Caco-2 (cell line): ENCODE measurements at regions not wholly inside any gene's neighbourhood (a gene's known extent, or its start where the extent isn't known, plus 50 kb on each side); places are given as distances from the start of the nearest gene placed in this dataset.

ENCODE experiments used
- BruUV-seq: library from RNA; stranded (reverse); fragments of 400-500 nt; replicated peaks from 2 replicates; lab custom pipeline; 2021; lab: Mats Ljungman, UMichigan
- CTCF ChIA-PET: fragments of 300-600 bp; sonication (Branson Sonifier 250); formaldehyde crosslinking; loops from one replicate; lab custom pipeline; 2022; ENCODE audit warnings: antibody characterized with exemption; lab: Charles Lee
- POLR2A ChIA-PET: fragments of 300-600 bp; sonication (Branson Sonifier 250); formaldehyde crosslinking; loops from one replicate; lab custom pipeline; 2022; ENCODE audit warnings: antibody characterized with exemption; lab: Charles Lee
- DNase-seq, 2 experiments: peaks; one replicate each; pipeline versions ENCODE4 v3.0.0 to v3.0.0-alpha.2; 2020 to 2022
- H3K27me3 ChIP-seq: replicated peaks from 2 replicates; pipeline ENCODE4 v1.6.0; 2011; ENCODE audit warnings: low read length; ENCODE audit not compliant: control insufficient read depth, insufficient read depth
- H3K36me3 ChIP-seq: 2 replicates; pipeline ENCODE4 v1.5.1; 2011; ENCODE audit warnings: low read length; ENCODE audit not compliant: control insufficient read depth, insufficient read depth
- H3K4me1 ChIP-seq: fragments of 250-450 bp; sonication (Bioruptor Pico); 2 replicates; pipeline ENCODE4 v1.5.1; 2020; ENCODE audit warnings: mild to moderate bottlenecking
- H3K4me3 ChIP-seq: 2 replicates; pipeline ENCODE4 v1.5.1; 2011; ENCODE audit warnings: low read depth, mild to moderate bottlenecking, control low read depth, low read length
- H3K9me3 ChIP-seq: fragments of 250-450 bp; sonication (Bioruptor Pico); 2 replicates; pipeline ENCODE4 v1.5.1; 2020; ENCODE audit warnings: mild to moderate bottlenecking, moderate library complexity
- H3K27ac Mint-ChIP-seq: one replicate; pipeline ENCODE4 v1.8.0; 2022; ENCODE audit warnings: mixed read lengths; ENCODE audit not compliant: unreplicated experiment
- H3K27me3 Mint-ChIP-seq: one replicate; pipeline ENCODE4 v1.8.0; 2022; ENCODE audit warnings: mixed read lengths; ENCODE audit not compliant: insufficient read depth, unreplicated experiment
- H3K36me3 Mint-ChIP-seq: one replicate; pipeline ENCODE4 v1.8.0; 2022; ENCODE audit warnings: mild to moderate bottlenecking, mixed read lengths; ENCODE audit not compliant: insufficient read depth, unreplicated experiment
- H3K4me1 Mint-ChIP-seq: one replicate; pipeline ENCODE4 v1.8.0; 2022; ENCODE audit warnings: low read depth, mixed read lengths; ENCODE audit not compliant: unreplicated experiment
- H3K4me3 Mint-ChIP-seq: one replicate; pipeline ENCODE4 v1.8.0; 2022; ENCODE audit warnings: mild to moderate bottlenecking, moderate library complexity, mixed read lengths; ENCODE audit not compliant: unreplicated experiment
- H3K9me3 Mint-ChIP-seq: one replicate; pipeline ENCODE4 v1.8.0; 2022; ENCODE audit warnings: mixed read lengths; ENCODE audit not compliant: unreplicated experiment
- intact Hi-C: fragments of 100-400 bp; cut with micrococcal nuclease; formaldehyde crosslinking; loops from one replicate; pipeline ENCODE4 v1.10.0; 2022; ENCODE audit not compliant: unreplicated experiment
- TF ChIP-seq, protein P1 (sequence below), 2 experiments: fragments of 200-600 bp in 1 of 2; IDR thresholded peaks; 1 replicate in 1 of 2; 2 replicates in 1 of 2; pipeline versions ENCODE4 v1.5.1 to v1.8.0; 2011 to 2022; ENCODE audit warnings: antibody characterized with exemption in 1 of 2, control low read depth in 1 of 2, inconsistent platforms in 1 of 2, low read depth in 1 of 2, low read length in 1 of 2, mild to moderate bottlenecking in 1 of 2, moderate library complexity in 1 of 2; ENCODE audit not compliant: insufficient read depth in 1 of 2, severe bottlenecking in 1 of 2, unreplicated experiment in 1 of 2

- Histone ChIP-seq H3K9me3 (no peaks in the 10 kb centered on the region), H3K4me3 (no peak overlapping the region), H3K4me1 (no peaks in the 10 kb centered on the region), H3K27me3 (no peaks in the 10 kb centered on the region), H3K36me3 (no peaks in the 10 kb centered on the region)
- H3K36me3 Mint-ChIP-seq, result no peaks in the 10 kb centered on the region
- DNase-seq, result no peak
- no peak overlapping the region for H3K27ac Mint-ChIP-seq
- intact Hi-C loops, result no loop called here
- no peaks in the 10 kb centered on the region for H3K4me1 Mint-ChIP-seq
- TF ChIP-seq, protein P1, sequence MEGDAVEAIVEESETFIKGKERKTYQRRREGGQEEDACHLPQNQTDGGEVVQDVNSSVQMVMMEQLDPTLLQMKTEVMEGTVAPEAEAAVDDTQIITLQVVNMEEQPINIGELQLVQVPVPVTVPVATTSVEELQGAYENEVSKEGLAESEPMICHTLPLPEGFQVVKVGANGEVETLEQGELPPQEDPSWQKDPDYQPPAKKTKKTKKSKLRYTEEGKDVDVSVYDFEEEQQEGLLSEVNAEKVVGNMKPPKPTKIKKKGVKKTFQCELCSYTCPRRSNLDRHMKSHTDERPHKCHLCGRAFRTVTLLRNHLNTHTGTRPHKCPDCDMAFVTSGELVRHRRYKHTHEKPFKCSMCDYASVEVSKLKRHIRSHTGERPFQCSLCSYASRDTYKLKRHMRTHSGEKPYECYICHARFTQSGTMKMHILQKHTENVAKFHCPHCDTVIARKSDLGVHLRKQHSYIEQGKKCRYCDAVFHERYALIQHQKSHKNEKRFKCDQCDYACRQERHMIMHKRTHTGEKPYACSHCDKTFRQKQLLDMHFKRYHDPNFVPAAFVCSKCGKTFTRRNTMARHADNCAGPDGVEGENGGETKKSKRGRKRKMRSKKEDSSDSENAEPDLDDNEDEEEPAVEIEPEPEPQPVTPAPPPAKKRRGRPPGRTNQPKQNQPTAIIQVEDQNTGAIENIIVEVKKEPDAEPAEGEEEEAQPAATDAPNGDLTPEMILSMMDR (IDR thresholded peaks at IDR 0.05; ENCODE audit: insufficient read depth in 1 of 2, low read depth in 1 of 2, low read length in 1 of 2, severe bottlenecking in 1 of 2, unreplicated experiment in 1 of 2), result no peak
- H3K9me3 Mint-ChIP-seq, result no peaks in the 10 kb centered on the region
- BruUV-seq, result no TSS peak
- H3K27me3 Mint-ChIP-seq, result peaks cover 21% of the 10 kb centered on the region
- H3K4me3 Mint-ChIP-seq, result no peak overlapping the region
- POLR2A ChIA-PET, result no interaction called here
- CTCF ChIA-PET, result no interaction called here
Measured at GRCh38 chr22:48257685-48258055, 1495.2 kb downstream of the TBC1D22A start.

DNA sequence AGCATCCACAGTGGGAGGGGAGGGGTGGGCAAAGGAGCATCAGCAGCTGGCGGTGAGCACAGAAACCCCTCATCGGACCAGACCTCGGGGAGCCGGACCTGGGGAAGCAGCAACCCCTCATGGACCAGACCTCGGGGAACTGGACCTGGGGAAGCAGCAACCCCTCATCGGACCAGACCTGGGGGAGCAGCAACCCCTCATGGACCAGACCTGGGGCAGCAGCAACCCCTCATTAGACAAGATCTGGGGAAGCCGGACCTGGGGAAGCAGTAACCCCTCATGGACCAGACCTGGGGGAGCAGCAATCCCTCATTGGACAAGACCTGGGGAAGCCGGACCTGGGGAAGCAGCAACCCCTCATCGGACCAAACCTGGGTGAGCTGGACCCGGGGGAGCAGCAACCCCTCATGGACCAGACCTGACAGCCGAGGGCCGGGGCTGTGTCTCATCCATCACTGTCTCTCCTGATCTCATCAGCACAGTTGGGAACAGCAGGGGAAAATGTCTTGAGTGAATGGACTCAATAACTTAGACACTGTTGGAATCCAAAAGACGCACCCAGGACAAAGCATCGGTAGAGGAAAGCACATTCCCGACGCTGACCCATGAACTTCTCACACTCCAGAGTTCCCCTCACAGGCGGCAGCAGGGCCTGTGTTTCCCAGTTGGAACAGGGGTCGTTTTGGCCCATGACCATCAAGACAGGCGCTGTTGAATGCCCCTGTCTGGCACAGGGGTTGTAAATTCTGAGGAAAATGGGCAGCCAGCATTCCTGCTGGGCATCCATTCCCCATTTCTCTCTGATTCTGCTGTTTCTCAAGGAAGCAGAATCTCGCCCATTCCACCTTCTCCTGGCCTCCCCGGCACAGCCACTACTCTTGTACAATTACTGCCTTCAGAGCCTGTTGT is 1494.6 kb downstream of the TBC1D22A start:
- DNase-seq, result no peak
- no peaks in the 10 kb centered on the region for H3K27me3 ChIP-seq
- H3K4me3 ChIP-seq, result no peak overlapping the region
- no peak overlapping the region for H3K27ac Mint-ChIP-seq
- no peaks in the 10 kb centered on the region for H3K36me3 ChIP-seq
- no TSS peak for BruUV-seq
- CTCF ChIA-PET, result no interaction called here
- H3K27me3 Mint-ChIP-seq, result peaks cover 21% of the 10 kb centered on the region
- intact Hi-C loops, result no loop called here
- no peaks in the 10 kb centered on the region for H3K4me1 ChIP-seq
- no peaks in the 10 kb centered on the region for H3K9me3 Mint-ChIP-seq
- no peaks in the 10 kb centered on the region for H3K9me3 ChIP-seq
- POLR2A ChIA-PET, result no interaction called here
- H3K4me3 Mint-ChIP-seq, result no peak overlapping the region
- H3K36me3 Mint-ChIP-seq, result no peaks in the 10 kb centered on the region
- no peaks in the 10 kb centered on the region for H3K4me1 Mint-ChIP-seq
- TF ChIP-seq, protein P1 (IDR thresholded peaks at IDR 0.05; ENCODE audit: insufficient read depth in 1 of 2, low read depth in 1 of 2, low read length in 1 of 2, severe bottlenecking in 1 of 2, unreplicated experiment in 1 of 2), result no peak

DNA sequence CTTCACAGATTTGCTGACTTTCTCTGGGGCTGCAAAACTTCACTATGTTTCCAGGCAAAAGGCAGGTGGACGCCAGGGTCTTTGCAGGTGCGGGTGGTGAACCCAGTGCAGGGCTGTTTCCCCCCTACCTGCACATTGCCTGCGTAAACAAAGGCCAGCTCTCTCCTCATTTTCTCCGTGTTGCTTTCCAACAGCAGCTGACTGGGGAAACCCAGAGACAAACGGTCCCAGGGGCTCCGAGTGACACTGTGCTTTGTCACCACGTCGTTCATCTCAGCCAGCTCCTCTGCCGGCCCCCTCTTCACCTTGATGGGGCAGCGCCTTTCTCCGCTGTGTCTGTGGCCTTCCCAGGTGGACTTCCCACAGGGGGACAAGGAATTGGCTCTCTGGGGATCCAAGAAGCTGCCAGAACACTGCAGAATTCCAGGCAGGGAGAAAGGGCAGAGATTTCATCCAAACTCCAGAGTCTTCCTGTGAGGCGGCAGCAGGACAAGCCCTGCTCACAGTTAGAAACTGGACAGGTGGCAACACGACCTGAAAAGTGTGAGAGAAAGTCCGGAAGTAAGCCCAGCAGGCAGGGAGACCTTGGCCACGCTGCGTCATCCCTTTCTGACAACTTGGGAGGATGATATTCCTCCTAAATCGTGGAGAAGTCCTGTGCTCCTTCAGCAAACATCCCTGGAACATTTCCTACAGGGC is 1493.7 kb downstream of the TBC1D22A start:
- Histone ChIP-seq H3K9me3 (no peaks in the 10 kb centered on the region), H3K36me3 (no peaks in the 10 kb centered on the region), H3K27me3 (no peaks in the 10 kb centered on the region), H3K4me3 (no peak overlapping the region), H3K4me1 (no peaks in the 10 kb centered on the region)
- H3K4me1 Mint-ChIP-seq, result no peaks in the 10 kb centered on the region
- POLR2A ChIA-PET, result no interaction called here
- no peak for DNase-seq
- H3K27me3 Mint-ChIP-seq, result peaks cover 28% of the 10 kb centered on the region
- no peak overlapping the region for H3K4me3 Mint-ChIP-seq
- intact Hi-C loops, result no loop called here
- H3K27ac Mint-ChIP-seq, result no peak overlapping the region
- no TSS peak for BruUV-seq
- H3K36me3 Mint-ChIP-seq, result no peaks in the 10 kb centered on the region
- TF ChIP-seq, protein P1 (IDR thresholded peaks at IDR 0.05; ENCODE audit: insufficient read depth in 1 of 2, low read depth in 1 of 2, low read length in 1 of 2, severe bottlenecking in 1 of 2, unreplicated experiment in 1 of 2), result no peak
- H3K9me3 Mint-ChIP-seq, result no peaks in the 10 kb centered on the region
- CTCF ChIA-PET, result interaction anchor here (0.6 kb wide), 1 partner anchor 1740 kb away, joined by 3 read pairs; no protein-coding TSS in a partner anchor
